ENCODE measurements at regions not wholly inside any gene's neighbourhood (a gene's known extent, or its start where the extent isn't known, plus 50 kb on each side); places are given as distances from the start of the nearest gene placed in this dataset.

DNA sequence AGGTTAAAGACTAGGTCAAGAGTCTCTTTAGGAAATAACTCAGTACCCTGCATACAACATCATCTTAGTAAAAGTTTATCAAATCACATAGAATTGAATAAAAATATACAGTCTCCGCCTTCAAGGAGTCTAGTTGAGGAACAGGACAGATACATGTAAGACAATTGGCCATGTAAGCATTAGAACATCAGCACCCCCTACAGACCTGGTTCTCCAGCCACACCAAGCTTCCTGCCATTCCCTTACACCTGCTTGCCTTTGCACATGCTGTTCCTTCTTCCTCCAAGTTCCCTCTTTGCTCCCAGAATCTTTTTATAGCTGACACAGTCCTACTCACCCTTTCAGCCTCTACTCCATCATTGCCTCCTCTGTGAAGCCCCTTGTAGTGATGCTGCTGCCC, 187.8 kb upstream of the LRFN2 start:
- Histone ChIP-seq H3K4me3 (ENCODE audit: low read length) (no peak overlapping the region), H3F3A (ENCODE audit: insufficient read depth, low read length) (no peaks in the 10 kb centered on the region), H2AFZ (ENCODE audit: low read length) (no peak overlapping the region), H4K20me1 (ENCODE audit: insufficient read depth, low read length) (no peaks in the 10 kb centered on the region), H3K9me3 (replicated peaks; ENCODE audit: insufficient read depth, low read length) (no peaks in the 10 kb centered on the region), H3K4me1 (ENCODE audit: low read length) (no peaks in the 10 kb centered on the region), H3K9ac (ENCODE audit: low read length) (no peak overlapping the region), H3K27me3 (replicated peaks; ENCODE audit: insufficient read depth, low read length) (no peaks in the 10 kb centered on the region), H3K36me3 (replicated peaks; ENCODE audit: insufficient read depth, low read length) (no peaks in the 10 kb centered on the region), H3K27ac (ENCODE audit: low read length) (no peak overlapping the region), H3K79me2 (ENCODE audit: low read length) (no peaks in the 10 kb centered on the region), H3K4me2 (ENCODE audit: low read depth, low read length) (no peak overlapping the region), H3K9me2 (replicated peaks; ENCODE audit: insufficient read depth, low read length) (no peaks in the 10 kb centered on the region)
- no peak for DNase-seq
- TF ChIP-seq EZH2 (optimal IDR thresholded peaks at IDR 0.05; ENCODE audit: low read depth, low read length) (no peak), EZH2phosphoT487 (IDR thresholded peaks at IDR 0.05; ENCODE audit: low read length) (no peak), CTCF (IDR thresholded peaks at IDR 0.05; ENCODE audit: low read length) (no peak)

- Histone ChIP-seq H3K9me3 (replicated peaks; ENCODE audit: insufficient read depth, low read length) (no peaks in the 10 kb centered on the region), H3K9me2 (replicated peaks; ENCODE audit: insufficient read depth, low read length) (no peaks in the 10 kb centered on the region), H3F3A (ENCODE audit: insufficient read depth, low read length) (no peaks in the 10 kb centered on the region), H3K4me3 (ENCODE audit: low read length) (no peak overlapping the region), H3K36me3 (replicated peaks; ENCODE audit: insufficient read depth, low read length) (no peaks in the 10 kb centered on the region), H3K27ac (ENCODE audit: low read length) (no peak overlapping the region), H3K27me3 (replicated peaks; ENCODE audit: insufficient read depth, low read length) (no peaks in the 10 kb centered on the region), H3K4me2 (ENCODE audit: low read depth, low read length) (no peak overlapping the region), H3K79me2 (ENCODE audit: low read length) (no peaks in the 10 kb centered on the region), H2AFZ (ENCODE audit: low read length) (no peak overlapping the region), H3K9ac (ENCODE audit: low read length) (no peak overlapping the region), H4K20me1 (ENCODE audit: insufficient read depth, low read length) (no peaks in the 10 kb centered on the region), H3K4me1 (ENCODE audit: low read length) (no peaks in the 10 kb centered on the region)
- TF ChIP-seq CTCF (IDR thresholded peaks at IDR 0.05; ENCODE audit: low read length) = no peak
- TF ChIP-seq EZH2phosphoT487 (IDR thresholded peaks at IDR 0.05; ENCODE audit: low read length) = no peak
- no peak for TF ChIP-seq EZH2 (optimal IDR thresholded peaks at IDR 0.05; ENCODE audit: low read depth, low read length)
- DNase-seq = no peak
Observed at GRCh38 chr6:40770794-40771193, 183.6 kb upstream of the LRFN2 start.

- Histone ChIP-seq H3K4me1 (ENCODE audit: low read length) (no peaks in the 10 kb centered on the region), H3K9me2 (replicated peaks; ENCODE audit: insufficient read depth, low read length) (no peaks in the 10 kb centered on the region), H3F3A (ENCODE audit: insufficient read depth, low read length) (no peaks in the 10 kb centered on the region), H3K4me2 (ENCODE audit: low read depth, low read length) (no peak overlapping the region), H2AFZ (ENCODE audit: low read length) (no peak overlapping the region), H4K20me1 (ENCODE audit: insufficient read depth, low read length) (no peaks in the 10 kb centered on the region), H3K9me3 (replicated peaks; ENCODE audit: insufficient read depth, low read length) (no peaks in the 10 kb centered on the region), H3K79me2 (ENCODE audit: low read length) (no peaks in the 10 kb centered on the region), H3K4me3 (ENCODE audit: low read length) (no peak overlapping the region), H3K27me3 (replicated peaks; ENCODE audit: insufficient read depth, low read length) (no peaks in the 10 kb centered on the region), H3K27ac (ENCODE audit: low read length) (no peak overlapping the region), H3K9ac (ENCODE audit: low read length) (no peak overlapping the region), H3K36me3 (replicated peaks; ENCODE audit: insufficient read depth, low read length) (no peaks in the 10 kb centered on the region)
- TF ChIP-seq EZH2phosphoT487 (IDR thresholded peaks at IDR 0.05; ENCODE audit: low read length) (no peak), CTCF (IDR thresholded peaks at IDR 0.05; ENCODE audit: low read length) (no peak), EZH2 (optimal IDR thresholded peaks at IDR 0.05; ENCODE audit: low read depth, low read length) (no peak)
- DNase-seq = no peak
Observed at GRCh38 chr6:40764726-40765125, 177.6 kb upstream of the LRFN2 start.

Measured in MM.1S (cell line).